DND-41 (cell line): ENCODE measurements at regions not wholly inside any gene's neighbourhood (a gene's known extent, or its start where the extent isn't known, plus 50 kb on each side); places are given as distances from the start of the nearest gene placed in this dataset.

Experiments
- EZH2 ChIP-seq: IDR thresholded peaks from 3 replicates; pipeline ENCODE4 v1.6.1; 2012; ENCODE audit warnings: borderline replicate concordance, low read depth, mild to moderate bottlenecking, moderate library complexity, low read length, inconsistent platforms; ENCODE audit not compliant: severe bottlenecking
- TF ChIP-seq, protein P1 (sequence below): IDR thresholded peaks from 2 replicates; pipeline ENCODE4 v1.5.1; 2012; ENCODE audit warnings: borderline replicate concordance, low read length, moderate library complexity, mild to moderate bottlenecking; ENCODE audit not compliant: poor library complexity, severe bottlenecking; ENCODE audit errors: extremely low read depth

DNA sequence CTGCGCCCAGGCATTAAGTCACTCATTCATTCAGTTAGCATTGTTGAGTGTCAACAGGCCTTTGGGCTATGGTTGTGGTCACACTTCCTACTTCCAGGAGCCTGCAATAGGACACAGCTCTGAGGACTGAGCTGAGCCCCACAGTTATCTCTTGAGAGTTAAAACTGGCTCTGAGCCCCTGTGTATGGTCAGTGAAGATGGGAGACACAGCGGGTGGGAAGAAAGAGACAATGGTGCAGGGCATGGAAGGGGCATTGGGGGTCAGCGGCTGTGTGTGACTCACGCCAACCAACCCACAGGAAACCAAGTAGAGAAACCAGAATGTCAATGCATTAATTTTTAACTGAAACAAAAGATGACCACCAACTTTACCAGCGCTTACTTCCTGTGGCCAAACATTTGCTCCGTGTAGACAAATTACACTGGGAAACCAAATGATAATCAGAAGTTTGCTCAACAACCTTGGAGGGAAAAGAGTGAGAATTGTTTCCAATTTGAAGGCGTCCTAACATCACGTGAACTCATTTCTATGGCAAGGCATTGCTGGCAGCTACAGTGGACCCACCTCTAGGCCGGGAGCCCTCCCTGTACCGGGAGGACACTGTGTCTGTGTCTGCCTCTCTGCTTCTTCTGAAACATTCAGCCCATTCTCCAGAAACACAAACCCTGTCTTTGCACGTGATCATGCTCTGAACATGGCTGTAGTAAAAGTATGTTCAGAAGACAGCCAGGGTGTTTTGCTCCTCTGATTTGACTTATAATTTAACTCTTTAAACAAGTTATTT lies 212.0 kb upstream of the ID2 start:
- TF ChIP-seq, protein P1, sequence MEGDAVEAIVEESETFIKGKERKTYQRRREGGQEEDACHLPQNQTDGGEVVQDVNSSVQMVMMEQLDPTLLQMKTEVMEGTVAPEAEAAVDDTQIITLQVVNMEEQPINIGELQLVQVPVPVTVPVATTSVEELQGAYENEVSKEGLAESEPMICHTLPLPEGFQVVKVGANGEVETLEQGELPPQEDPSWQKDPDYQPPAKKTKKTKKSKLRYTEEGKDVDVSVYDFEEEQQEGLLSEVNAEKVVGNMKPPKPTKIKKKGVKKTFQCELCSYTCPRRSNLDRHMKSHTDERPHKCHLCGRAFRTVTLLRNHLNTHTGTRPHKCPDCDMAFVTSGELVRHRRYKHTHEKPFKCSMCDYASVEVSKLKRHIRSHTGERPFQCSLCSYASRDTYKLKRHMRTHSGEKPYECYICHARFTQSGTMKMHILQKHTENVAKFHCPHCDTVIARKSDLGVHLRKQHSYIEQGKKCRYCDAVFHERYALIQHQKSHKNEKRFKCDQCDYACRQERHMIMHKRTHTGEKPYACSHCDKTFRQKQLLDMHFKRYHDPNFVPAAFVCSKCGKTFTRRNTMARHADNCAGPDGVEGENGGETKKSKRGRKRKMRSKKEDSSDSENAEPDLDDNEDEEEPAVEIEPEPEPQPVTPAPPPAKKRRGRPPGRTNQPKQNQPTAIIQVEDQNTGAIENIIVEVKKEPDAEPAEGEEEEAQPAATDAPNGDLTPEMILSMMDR: no peak
- TF ChIP-seq EZH2: no peak
